Ishikawa (cell line): ENCODE measurements at regions not wholly inside any gene's neighbourhood (a gene's known extent, or its start where the extent isn't known, plus 50 kb on each side); places are given as distances from the start of the nearest gene placed in this dataset.

Experiments
- CEBPB ChIP-seq: IDR thresholded peaks from 2 replicates; pipeline ENCODE4 v1.6.1; 2012
- CREB1 ChIP-seq: IDR thresholded peaks from 2 replicates; pipeline ENCODE4 v1.6.1; 2012; ENCODE audit warnings: low read depth
- EGR1 ChIP-seq: IDR thresholded peaks from 2 replicates; pipeline ENCODE4 v1.6.1; 2012
- EP300 ChIP-seq: IDR thresholded peaks from 2 replicates; pipeline ENCODE4 v1.6.1; 2012; ENCODE audit warnings: borderline replicate concordance
- FOXM1 ChIP-seq: IDR thresholded peaks from 2 replicates; pipeline ENCODE4 v1.6.1; 2012; ENCODE audit warnings: low read depth, borderline replicate concordance
- NFIC ChIP-seq: IDR thresholded peaks from 2 replicates; pipeline ENCODE4 v1.6.1; 2012
- RAD21 ChIP-seq: IDR thresholded peaks from 2 replicates; pipeline ENCODE4 v1.6.1; 2012; ENCODE audit warnings: low read depth
- TAF1 ChIP-seq: IDR thresholded peaks from 2 replicates; pipeline ENCODE4 v1.6.1; 2012; ENCODE audit warnings: low read depth, mild to moderate bottlenecking
- TCF12 ChIP-seq: IDR thresholded peaks from 2 replicates; pipeline ENCODE4 v1.6.1; 2012; ENCODE audit warnings: low read depth
- TEAD4 ChIP-seq: IDR thresholded peaks from 2 replicates; pipeline ENCODE4 v1.6.1; 2012
- YY1 ChIP-seq: IDR thresholded peaks from 2 replicates; pipeline ENCODE4 v1.6.1; 2012; ENCODE audit warnings: low read depth
- ZBTB7A ChIP-seq: IDR thresholded peaks from 2 replicates; pipeline ENCODE4 v1.6.1; 2012; ENCODE audit warnings: low read depth
- TF ChIP-seq, protein P1 (sequence below): IDR thresholded peaks from 2 replicates; pipeline ENCODE4 v1.6.1; 2012; ENCODE audit warnings: low read depth, mild to moderate bottlenecking
- TF ChIP-seq, protein P2 (sequence below): IDR thresholded peaks from 2 replicates; pipeline ENCODE4 v1.6.1; 2012
- TF ChIP-seq, protein P3 (sequence below): IDR thresholded peaks from 2 replicates; pipeline ENCODE4 v1.6.1; 2012

DNA sequence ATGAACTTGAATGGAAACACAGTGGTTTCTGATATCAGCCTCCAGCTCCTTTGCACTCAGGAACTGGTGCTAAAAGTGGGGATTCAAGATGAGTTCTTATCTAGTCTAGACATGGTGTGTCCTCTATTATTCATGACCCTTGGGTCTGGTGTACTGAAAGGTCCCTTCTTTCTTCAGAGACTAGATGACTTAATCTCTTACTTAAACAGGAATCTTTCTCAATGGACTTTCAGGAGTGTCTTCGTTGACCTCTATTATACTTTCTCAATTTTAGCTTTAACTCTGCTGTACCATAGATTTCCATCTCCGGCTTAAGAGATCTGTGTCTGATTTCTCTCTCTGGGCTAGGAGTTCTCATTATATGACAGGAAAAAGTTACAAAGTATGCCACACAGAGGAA lies 83.5 kb upstream of the INHBA start:
- TF ChIP-seq TAF1 (no peak), TCF12 (no peak), TEAD4 (no peak)

DNA sequence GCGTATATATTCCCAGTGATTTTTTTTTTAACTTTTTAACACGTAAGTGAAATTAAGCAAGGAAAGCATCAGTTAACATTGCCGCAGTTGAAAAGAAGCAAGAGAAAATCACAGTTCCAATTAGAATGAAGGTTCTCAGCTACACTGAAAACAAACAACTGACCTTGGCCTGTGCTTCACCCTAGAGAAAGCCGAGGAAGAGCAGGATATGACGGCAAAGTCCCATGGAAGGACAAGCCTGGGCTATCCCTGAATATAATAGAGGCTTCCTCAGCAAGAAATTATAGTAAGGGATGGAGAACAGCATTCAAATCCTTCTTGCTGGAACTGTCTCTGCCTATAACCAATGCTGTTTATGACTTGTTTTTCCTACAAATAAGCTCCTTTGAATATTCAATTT lies 83.0 kb upstream of the INHBA start:
- no peak for TF ChIP-seq EP300
- TF ChIP-seq CREB1 = no peak
- no peak for TF ChIP-seq TAF1

DNA sequence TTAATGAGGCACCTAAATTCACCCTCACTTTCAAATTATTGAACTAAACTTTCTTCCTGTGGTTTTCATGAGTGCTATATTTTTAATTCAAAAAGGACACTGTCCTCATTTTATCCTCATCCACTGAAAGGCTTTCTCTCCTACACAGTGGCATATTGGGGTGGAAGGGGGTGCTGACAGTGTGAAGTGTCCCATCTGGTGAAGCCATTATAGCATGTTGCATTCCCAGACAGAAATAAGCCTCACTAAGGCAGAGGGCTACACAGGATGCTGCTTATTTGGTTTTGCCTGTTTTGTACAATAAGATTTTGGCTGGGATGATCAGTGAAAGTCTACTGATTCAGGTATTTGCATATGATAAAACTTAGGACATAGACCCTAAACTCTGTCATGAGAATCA lies 82.4 kb upstream of the INHBA start:
- no peak for TF ChIP-seq EGR1
- TF ChIP-seq, protein P1, sequence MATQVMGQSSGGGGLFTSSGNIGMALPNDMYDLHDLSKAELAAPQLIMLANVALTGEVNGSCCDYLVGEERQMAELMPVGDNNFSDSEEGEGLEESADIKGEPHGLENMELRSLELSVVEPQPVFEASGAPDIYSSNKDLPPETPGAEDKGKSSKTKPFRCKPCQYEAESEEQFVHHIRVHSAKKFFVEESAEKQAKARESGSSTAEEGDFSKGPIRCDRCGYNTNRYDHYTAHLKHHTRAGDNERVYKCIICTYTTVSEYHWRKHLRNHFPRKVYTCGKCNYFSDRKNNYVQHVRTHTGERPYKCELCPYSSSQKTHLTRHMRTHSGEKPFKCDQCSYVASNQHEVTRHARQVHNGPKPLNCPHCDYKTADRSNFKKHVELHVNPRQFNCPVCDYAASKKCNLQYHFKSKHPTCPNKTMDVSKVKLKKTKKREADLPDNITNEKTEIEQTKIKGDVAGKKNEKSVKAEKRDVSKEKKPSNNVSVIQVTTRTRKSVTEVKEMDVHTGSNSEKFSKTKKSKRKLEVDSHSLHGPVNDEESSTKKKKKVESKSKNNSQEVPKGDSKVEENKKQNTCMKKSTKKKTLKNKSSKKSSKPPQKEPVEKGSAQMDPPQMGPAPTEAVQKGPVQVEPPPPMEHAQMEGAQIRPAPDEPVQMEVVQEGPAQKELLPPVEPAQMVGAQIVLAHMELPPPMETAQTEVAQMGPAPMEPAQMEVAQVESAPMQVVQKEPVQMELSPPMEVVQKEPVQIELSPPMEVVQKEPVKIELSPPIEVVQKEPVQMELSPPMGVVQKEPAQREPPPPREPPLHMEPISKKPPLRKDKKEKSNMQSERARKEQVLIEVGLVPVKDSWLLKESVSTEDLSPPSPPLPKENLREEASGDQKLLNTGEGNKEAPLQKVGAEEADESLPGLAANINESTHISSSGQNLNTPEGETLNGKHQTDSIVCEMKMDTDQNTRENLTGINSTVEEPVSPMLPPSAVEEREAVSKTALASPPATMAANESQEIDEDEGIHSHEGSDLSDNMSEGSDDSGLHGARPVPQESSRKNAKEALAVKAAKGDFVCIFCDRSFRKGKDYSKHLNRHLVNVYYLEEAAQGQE = no peak

DNA sequence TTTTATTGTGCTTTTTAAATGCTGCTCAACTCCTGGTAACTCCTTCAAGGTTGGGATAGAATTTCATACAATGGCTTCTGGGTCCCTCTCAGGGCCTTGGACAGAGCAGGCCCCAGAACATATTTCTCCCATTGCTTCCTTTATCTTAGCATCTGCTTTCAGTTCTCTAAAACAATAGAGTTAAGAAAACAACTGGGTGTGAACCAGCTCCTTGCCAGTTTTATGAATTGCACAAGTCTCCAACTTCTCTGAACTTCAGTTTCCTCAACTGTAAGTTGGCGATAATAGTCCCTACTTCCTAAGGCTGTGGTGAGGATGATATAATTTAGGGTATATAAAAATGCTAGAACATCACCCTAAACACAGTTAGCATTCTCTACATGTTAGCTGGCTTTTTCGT lies 77.0 kb upstream of the INHBA start:
- TF ChIP-seq, protein P1 = no peak
- TF ChIP-seq TEAD4 (no peak), ZBTB7A (no peak), FOXM1 (no peak), TCF12 (no peak), CEBPB (no peak), EP300 (no peak), CREB1 (no peak), RAD21 (no peak), EGR1 (no peak), TAF1 (no peak), NFIC (no peak), YY1 (no peak)
- TF ChIP-seq, protein P2, sequence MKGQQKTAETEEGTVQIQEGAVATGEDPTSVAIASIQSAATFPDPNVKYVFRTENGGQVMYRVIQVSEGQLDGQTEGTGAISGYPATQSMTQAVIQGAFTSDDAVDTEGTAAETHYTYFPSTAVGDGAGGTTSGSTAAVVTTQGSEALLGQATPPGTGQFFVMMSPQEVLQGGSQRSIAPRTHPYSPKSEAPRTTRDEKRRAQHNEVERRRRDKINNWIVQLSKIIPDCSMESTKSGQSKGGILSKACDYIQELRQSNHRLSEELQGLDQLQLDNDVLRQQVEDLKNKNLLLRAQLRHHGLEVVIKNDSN = no peak
- TF ChIP-seq, protein P3, sequence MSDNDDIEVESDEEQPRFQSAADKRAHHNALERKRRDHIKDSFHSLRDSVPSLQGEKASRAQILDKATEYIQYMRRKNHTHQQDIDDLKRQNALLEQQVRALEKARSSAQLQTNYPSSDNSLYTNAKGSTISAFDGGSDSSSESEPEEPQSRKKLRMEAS = no peak

DNA sequence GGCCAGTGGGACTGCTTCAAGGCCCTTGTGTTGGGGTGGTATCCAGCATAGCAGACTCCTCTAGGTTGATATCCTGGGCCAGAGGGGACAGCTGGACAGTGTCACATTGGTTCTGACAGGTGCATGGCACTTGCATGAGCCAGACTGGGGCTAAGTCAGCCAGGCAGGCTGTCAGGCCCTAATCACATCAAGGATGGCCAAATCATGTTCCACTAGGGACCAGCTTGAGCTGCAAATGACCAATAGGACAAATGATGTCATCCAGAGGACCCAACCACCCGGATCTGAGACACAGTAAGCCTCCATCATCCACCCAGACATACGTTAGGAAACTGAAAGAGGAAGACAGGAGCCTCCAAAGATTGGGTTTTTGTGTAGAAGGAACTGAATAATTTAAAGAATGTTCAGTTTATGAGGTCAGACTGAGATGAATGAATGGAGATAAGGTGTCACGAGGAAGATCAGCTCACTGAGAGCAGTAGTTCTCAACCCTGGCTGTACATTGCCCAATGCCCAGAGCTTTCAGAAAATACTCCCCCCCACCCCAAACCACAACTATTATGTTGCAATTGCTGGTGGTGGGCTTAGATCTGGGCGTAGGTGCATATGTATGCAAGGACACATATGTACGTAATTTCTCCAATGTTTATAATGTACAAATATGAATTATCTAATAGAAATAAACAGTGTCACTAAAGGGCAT lies 75.2 kb upstream of the INHBA start:
- TF ChIP-seq TCF12 = no peak
- TF ChIP-seq, protein P3 = no peak
- no peak for TF ChIP-seq CEBPB
- TF ChIP-seq EP300 = no peak
- TF ChIP-seq, protein P2 = no peak
- TF ChIP-seq TEAD4 = no peak

DNA sequence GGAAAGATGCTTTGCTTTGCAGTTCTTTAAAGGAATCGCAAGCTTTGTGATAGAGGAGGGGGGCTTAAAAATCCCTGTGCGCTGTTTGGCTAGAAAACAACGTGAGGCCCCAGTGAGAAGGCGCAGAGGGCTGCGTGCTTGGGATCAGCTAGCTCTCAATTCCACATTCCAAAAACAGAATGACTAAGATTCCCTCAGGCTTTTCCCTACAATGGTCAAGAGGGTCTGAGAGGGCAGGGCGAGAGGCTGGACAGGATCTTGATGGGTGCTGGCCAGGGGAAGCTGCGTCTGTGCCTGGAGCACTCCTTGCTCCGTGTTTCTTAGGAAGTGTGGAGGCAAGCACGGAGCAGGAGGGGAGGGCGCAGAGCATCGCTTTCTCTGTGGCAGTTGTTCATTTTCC lies 72.1 kb upstream of the INHBA start:
- TF ChIP-seq, protein P3 = no peak
- TF ChIP-seq ZBTB7A (no peak), CREB1 (no peak), TEAD4 (no peak)
- TF ChIP-seq, protein P2 = no peak

DNA sequence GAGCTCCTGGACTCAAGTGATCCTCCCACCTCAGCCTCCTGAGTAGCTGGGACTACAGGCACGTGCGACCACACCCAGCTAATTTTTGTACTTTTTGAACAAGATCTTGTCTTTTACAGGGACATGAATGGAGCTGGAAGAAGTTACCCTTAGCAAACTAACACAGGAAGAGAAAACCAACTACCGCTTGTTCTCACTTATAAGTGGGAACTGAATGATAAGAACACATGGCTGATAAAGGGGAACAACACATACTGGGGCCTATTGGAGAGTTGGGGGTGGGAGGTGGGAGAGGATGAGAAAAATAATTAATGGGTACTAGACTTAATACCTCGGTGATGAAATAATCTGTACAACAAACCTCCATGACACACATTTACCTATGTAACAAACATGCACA lies 70.9 kb upstream of the INHBA start:
- TF ChIP-seq TEAD4 = no peak
- no peak for TF ChIP-seq ZBTB7A
- TF ChIP-seq YY1 = no peak
- no peak for TF ChIP-seq CEBPB
- TF ChIP-seq NFIC = no peak
- no peak for TF ChIP-seq TCF12
- TF ChIP-seq, protein P3 = no peak
- TF ChIP-seq, protein P1 = no peak
- no peak for TF ChIP-seq TAF1
- no peak for TF ChIP-seq EGR1
- TF ChIP-seq EP300 = no peak
